Type B pancreatic cell (in vitro differentiated cells): ENCODE measurements at regions not wholly inside any gene's neighbourhood (a gene's known extent, or its start where the extent isn't known, plus 50 kb on each side); places are given as distances from the start of the nearest gene placed in this dataset.

Source experiments
- DNase-seq: peaks from one replicate; pipeline ENCODE4 v3.0.0; 2021; ENCODE audit warnings: mixed read lengths; ENCODE audit not compliant: unreplicated experiment; ENCODE audit errors: extremely low spot score
- H3K27ac Mint-ChIP-seq: 2 replicates; pipeline ENCODE4 v1.8.0; 2021; ENCODE audit warnings: mild to moderate bottlenecking, mixed read lengths
- H3K27me3 Mint-ChIP-seq: 2 replicates; pipeline ENCODE4 v1.8.0; 2021; ENCODE audit warnings: mixed read lengths
- H3K36me3 Mint-ChIP-seq: 2 replicates; pipeline ENCODE4 v1.8.0; 2021; ENCODE audit warnings: mixed read lengths
- H3K4me1 Mint-ChIP-seq: one replicate; pipeline ENCODE4 v1.8.0; 2021; ENCODE audit warnings: mixed read lengths; ENCODE audit not compliant: unreplicated experiment
- H3K4me3 Mint-ChIP-seq: 2 replicates; pipeline ENCODE4 v1.8.0; 2021; ENCODE audit warnings: mild to moderate bottlenecking, mixed read lengths
- H3K9me3 Mint-ChIP-seq: 2 replicates; pipeline ENCODE4 v1.8.0; 2021; ENCODE audit warnings: mixed read lengths
- CTCF ChIP-seq: fragments of 200-600 bp; sonication (generic); conservative IDR thresholded peaks from 2 replicates; pipeline ENCODE4 v1.5.0; 2021; ENCODE audit warnings: antibody characterized with exemption, mild to moderate bottlenecking

DNA sequence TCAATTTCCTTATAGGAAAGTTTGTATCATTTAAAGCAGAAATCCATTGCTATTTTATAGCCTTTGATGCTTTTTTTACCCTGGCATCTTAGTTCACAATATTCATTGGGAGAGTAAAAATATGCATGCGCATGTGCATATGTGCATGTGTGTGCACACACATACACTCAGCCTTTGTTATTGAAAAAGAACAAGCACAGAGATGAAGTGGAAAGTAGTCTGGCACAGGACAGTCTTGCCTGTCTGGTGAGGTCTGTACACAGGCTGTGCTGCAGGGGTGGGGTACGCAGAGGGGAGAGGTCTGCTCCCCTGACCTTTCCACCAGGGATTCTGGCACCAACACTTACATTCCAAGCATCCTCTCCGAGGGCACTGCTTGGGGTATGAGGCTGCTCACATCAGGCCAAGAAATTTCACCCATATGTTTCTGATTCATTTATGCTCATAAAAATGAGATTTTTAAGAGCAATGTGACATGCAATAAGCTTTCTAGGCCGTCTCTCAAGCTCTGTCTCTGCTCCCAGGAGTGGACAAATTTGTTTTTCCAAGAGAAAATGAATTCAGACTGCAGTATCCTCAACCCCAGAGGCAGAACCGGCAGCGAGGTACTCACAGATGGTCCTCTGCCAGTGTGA is 237.2 kb downstream of the INSIG2 start:
- Mint-ChIP-seq H3K27ac (no peak overlapping the region), H3K27me3 (peaks cover 2% of the 10 kb centered on the region), H3K4me3 (no peak overlapping the region), H3K4me1 (peaks cover 23% of the 10 kb centered on the region), H3K36me3 (no peaks in the 10 kb centered on the region), H3K9me3 (peaks cover 12% of the 10 kb centered on the region)
- no peak for TF ChIP-seq CTCF
- DNase-seq = no peak

- no peak for DNase-seq
- H3K4me3 Mint-ChIP-seq = no peak overlapping the region
- peaks cover 12% of the 10 kb centered on the region for H3K9me3 Mint-ChIP-seq
- no peak for TF ChIP-seq CTCF
- H3K4me1 Mint-ChIP-seq = peaks cover 39% of the 10 kb centered on the region
- H3K27ac Mint-ChIP-seq = no peak overlapping the region
- H3K36me3 Mint-ChIP-seq = no peaks in the 10 kb centered on the region
- no peaks in the 10 kb centered on the region for H3K27me3 Mint-ChIP-seq
These were observed 234.1 kb downstream of the INSIG2 start for GRCh38 chr2:118322406-118322805.

- no peak for DNase-seq
- no peak for TF ChIP-seq CTCF
- H3K9me3 Mint-ChIP-seq = peaks cover 12% of the 10 kb centered on the region
- peaks cover 39% of the 10 kb centered on the region for H3K4me1 Mint-ChIP-seq
- H3K4me3 Mint-ChIP-seq = peak overlapping the region; percentile 53
- no peaks in the 10 kb centered on the region for H3K36me3 Mint-ChIP-seq
- no peaks in the 10 kb centered on the region for H3K27me3 Mint-ChIP-seq
- no peak overlapping the region for H3K27ac Mint-ChIP-seq
These were observed 233.3 kb downstream of the INSIG2 start for GRCh38 chr2:118321432-118322105.

DNA sequence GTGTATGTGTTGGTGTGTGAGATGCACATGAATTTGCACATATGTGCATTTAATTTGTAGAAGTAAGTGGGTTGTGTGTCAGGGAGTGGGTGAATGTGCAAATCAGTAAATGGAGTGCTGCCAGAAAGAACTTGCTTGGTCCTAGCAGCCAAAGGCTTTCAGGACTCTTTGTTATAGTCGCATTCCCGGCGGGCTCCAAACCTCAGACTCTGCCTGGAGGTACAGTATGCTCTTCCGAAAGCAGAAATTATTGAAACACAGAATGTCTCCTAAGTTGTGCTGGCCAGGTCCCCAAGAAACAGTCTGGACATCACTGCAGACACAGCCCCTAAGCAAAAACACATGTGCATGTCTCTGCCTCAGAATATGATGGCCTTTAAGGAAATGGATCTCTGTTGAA is 232.4 kb downstream of the INSIG2 start:
- H3K27me3 Mint-ChIP-seq = no peaks in the 10 kb centered on the region
- peaks cover 12% of the 10 kb centered on the region for H3K9me3 Mint-ChIP-seq
- no peak overlapping the region for H3K4me3 Mint-ChIP-seq
- H3K27ac Mint-ChIP-seq = no peak overlapping the region
- H3K36me3 Mint-ChIP-seq = no peaks in the 10 kb centered on the region
- H3K4me1 Mint-ChIP-seq = peaks cover 39% of the 10 kb centered on the region
- no peak for DNase-seq
- no peak for TF ChIP-seq CTCF

DNA sequence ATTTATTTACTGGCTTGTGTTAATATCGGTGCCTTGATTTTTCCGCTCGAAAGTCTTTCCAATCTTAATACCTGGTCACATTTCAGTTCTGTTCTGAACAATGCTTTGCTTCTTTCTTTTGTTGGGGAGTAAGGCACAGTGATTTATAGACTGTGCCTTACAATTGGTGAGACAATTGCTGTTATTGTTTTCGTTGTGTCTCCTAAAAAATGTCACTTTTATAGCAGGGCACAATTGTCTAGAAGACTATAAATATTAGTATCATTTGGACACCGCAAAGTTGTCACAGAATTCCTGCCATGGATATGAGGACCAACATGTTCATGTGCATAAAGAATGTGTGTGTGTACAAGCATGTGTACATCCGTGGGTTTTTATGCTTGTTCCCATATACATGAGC is 231.9 kb downstream of the INSIG2 start:
- no peak for TF ChIP-seq CTCF
- Mint-ChIP-seq H3K4me1 (peaks cover 39% of the 10 kb centered on the region), H3K27ac (no peak overlapping the region), H3K36me3 (no peaks in the 10 kb centered on the region), H3K9me3 (peaks cover 15% of the 10 kb centered on the region), H3K27me3 (peaks cover 3% of the 10 kb centered on the region), H3K4me3 (no peak overlapping the region)
- no peak for DNase-seq
